ENCODE measurements at regions not wholly inside any gene's neighbourhood (a gene's known extent, or its start where the extent isn't known, plus 50 kb on each side); places are given as distances from the start of the nearest gene placed in this dataset.
A peak's percentile ranks its signal among the peaks of the same experiment; 100 is the strongest.

GRCh38 chr3:707041-707440 lies 385.8 kb upstream of the CNTN6 start:
- no peak overlapping the region for H3K4me3 ChIP-seq (ENCODE audit: low read depth, low read length)
- no peak for TF ChIP-seq CTCF (IDR thresholded peaks at IDR 0.05; ENCODE audit: insufficient read depth, low read depth, low read length, missing control alignments)
- no peak for DNase-seq (ENCODE audit: low read depth)

DNA sequence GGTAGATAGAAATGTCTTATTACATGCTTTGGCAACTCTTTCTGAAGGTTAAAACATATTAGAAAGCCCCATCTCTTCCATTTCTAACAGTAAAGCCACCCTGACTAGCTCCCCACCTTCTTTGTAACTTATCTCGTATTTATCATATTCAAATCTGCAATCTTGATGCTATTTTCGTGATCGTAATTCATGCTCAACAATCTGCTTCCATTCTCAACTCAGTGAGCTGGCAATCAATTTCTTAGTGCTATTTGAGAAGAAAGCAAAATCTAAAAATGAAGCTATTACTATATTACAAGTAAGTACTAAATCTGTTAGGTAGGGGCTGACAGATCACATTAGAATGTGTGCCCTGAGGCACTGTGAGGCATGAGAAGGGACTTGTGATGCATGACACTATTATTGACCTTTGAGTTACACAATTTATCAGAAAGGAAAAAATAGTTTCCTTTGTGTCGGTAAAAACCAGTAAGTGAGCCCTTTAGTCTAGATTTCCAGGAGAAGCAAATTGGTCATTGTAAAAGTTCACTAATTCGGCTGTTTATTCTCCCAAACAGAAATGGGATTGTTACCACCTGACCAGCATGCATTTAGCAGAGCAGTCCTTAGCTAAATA lies 379.7 kb upstream of the CNTN6 start:
- no peak for DNase-seq (ENCODE audit: low read depth)
- no peak overlapping the region for H3K4me3 ChIP-seq (ENCODE audit: low read depth, low read length)
- no peak for TF ChIP-seq CTCF (IDR thresholded peaks at IDR 0.05; ENCODE audit: insufficient read depth, low read depth, low read length, missing control alignments)

GRCh38 chr3:713947-714620 lies 378.7 kb upstream of the CNTN6 start:
- no peak for TF ChIP-seq CTCF (IDR thresholded peaks at IDR 0.05; ENCODE audit: insufficient read depth, low read depth, low read length, missing control alignments)
- no peak for DNase-seq (ENCODE audit: low read depth)
- H3K4me3 ChIP-seq (ENCODE audit: low read depth, low read length): no peak overlapping the region

GRCh38 chr3:721086-721485 lies 371.7 kb upstream of the CNTN6 start:
- no peak for TF ChIP-seq CTCF (IDR thresholded peaks at IDR 0.05; ENCODE audit: insufficient read depth, low read depth, low read length, missing control alignments)
- DNase-seq (ENCODE audit: low read depth): no peak
- H3K4me3 ChIP-seq (ENCODE audit: low read depth, low read length): no peak overlapping the region

GRCh38 chr3:732326-732928 lies 360.4 kb upstream of the CNTN6 start:
- DNase-seq (ENCODE audit: low read depth): peak; percentile 0
- no peak for TF ChIP-seq CTCF (IDR thresholded peaks at IDR 0.05; ENCODE audit: insufficient read depth, low read depth, low read length, missing control alignments)
- H3K4me3 ChIP-seq (ENCODE audit: low read depth, low read length): no peak overlapping the region

- no peak overlapping the region for H3K4me3 ChIP-seq (ENCODE audit: low read depth, low read length)
- TF ChIP-seq CTCF (IDR thresholded peaks at IDR 0.05; ENCODE audit: insufficient read depth, low read depth, low read length, missing control alignments): no peak
- no peak for DNase-seq (ENCODE audit: low read depth)
Observed at GRCh38 chr3:733313-733712, 359.5 kb upstream of the CNTN6 start.
